ENCODE measurements at regions not wholly inside any gene's neighbourhood (a gene's known extent, or its start where the extent isn't known, plus 50 kb on each side); places are given as distances from the start of the nearest gene placed in this dataset.

DNA sequence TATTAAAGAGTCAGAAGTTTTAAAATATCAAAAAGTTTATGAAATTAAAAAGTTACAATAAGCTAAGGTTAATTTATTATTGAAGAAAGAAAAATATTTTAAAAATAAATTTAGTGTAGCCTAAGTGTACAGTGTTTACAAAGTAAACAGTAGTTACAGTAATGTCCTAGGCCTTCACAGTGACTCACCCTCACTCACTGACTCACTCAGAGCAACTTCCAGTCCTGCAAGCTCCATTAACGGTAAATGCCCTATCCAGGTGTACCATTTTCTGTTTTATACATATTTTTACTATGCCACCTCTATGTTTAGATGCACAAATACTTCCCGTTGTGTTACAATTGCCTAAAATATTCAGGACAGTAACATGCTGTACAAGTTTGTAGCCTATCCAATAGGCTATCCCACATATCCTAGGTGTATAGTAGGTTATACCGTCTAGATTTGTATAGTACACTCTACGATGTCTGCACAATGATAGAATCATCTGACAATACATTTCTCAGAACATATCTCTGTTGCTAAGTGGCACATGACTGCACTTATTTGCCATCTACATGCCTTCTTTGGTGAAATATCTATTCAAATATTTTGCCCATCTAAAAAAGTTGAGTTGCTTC, 67.2 kb upstream of the WSB1 start:
- Histone ChIP-seq H3K4me1 (ENCODE audit: insufficient read depth, low read length) (peaks cover 16% of the 10 kb centered on the region), H3K4me3 (ENCODE audit: low read length) (no peak overlapping the region), H3K4me2 (ENCODE audit: low read length) (peak overlapping the region; percentile 28), H3K9me2 (replicated peaks; ENCODE audit: low read length) (no peaks in the 10 kb centered on the region), H3K9ac (ENCODE audit: low read length) (no peak overlapping the region), H3K79me2 (ENCODE audit: low read length) (no peaks in the 10 kb centered on the region), H3K9me3 (ENCODE audit: low read length) (no peaks in the 10 kb centered on the region), H3F3A (ENCODE audit: low read length, unreplicated experiment) (no peaks in the 10 kb centered on the region), H3K36me3 (ENCODE audit: low read depth, low read length) (no peaks in the 10 kb centered on the region), H3K27me3 (ENCODE audit: low read length) (no peaks in the 10 kb centered on the region), H2AFZ (ENCODE audit: low read length) (no peak overlapping the region), H4K20me1 (ENCODE audit: low read length) (no peaks in the 10 kb centered on the region), H3K27ac (ENCODE audit: low read length) (no peak overlapping the region; the same call in 1 of the 2 replicates)
- peak; percentile 78 for DNase-seq
- no TSS peak for BruUV-seq (replicated peaks)
- ATAC-seq, result peak; percentile 100
- ChIA-PET POLR2A (ENCODE audit: unreplicated experiment) (interaction anchor here (0.6 kb wide), 1 partner anchor 12 kb away, joined by 16 read pairs; no protein-coding TSS in a partner anchor), CTCF (interaction anchor here (0.7 kb wide), 1 partner anchor 10 kb away, joined by 4 read pairs; no protein-coding TSS in a partner anchor)
- intact Hi-C loops (cut with micrococcal nuclease), result no loop called here
- no peak for TF ChIP-seq EZH2phosphoT487 (IDR thresholded peaks at IDR 0.05; ENCODE audit: borderline replicate concordance, low read length)
- TF ChIP-seq, protein P1, sequence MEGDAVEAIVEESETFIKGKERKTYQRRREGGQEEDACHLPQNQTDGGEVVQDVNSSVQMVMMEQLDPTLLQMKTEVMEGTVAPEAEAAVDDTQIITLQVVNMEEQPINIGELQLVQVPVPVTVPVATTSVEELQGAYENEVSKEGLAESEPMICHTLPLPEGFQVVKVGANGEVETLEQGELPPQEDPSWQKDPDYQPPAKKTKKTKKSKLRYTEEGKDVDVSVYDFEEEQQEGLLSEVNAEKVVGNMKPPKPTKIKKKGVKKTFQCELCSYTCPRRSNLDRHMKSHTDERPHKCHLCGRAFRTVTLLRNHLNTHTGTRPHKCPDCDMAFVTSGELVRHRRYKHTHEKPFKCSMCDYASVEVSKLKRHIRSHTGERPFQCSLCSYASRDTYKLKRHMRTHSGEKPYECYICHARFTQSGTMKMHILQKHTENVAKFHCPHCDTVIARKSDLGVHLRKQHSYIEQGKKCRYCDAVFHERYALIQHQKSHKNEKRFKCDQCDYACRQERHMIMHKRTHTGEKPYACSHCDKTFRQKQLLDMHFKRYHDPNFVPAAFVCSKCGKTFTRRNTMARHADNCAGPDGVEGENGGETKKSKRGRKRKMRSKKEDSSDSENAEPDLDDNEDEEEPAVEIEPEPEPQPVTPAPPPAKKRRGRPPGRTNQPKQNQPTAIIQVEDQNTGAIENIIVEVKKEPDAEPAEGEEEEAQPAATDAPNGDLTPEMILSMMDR (conservative IDR thresholded peaks at IDR 0.05; ENCODE audit: low read depth, low read length), result no peak
- no peak for TF ChIP-seq EZH2 (IDR thresholded peaks at IDR 0.05; ENCODE audit: low read length, unreplicated experiment)

DNA sequence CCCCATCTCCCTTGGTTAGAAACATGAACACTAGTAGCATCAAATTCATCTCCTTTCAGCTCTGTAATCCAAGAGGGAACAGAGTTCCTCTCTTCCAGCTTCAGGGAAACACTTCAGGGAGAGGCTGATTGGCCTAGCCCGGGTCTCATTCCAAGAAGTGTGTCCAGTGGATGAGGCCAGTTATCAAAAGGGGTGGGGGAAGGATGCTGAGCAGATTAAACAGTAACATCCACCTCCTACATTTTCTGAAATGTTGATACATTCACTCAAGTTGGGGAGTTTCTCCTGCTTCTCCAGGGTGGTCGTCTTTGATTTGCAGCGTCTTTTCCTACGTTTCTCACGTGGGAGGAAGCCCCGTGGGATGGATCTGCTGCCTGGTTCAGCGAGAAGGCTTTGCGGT, 62.9 kb upstream of the WSB1 start:
- H3K9ac ChIP-seq (ENCODE audit: low read length), result no peak overlapping the region
- no peak overlapping the region for H3K27ac ChIP-seq (ENCODE audit: low read length)
- DNase-seq, result no peak
- H3F3A ChIP-seq (ENCODE audit: low read length, unreplicated experiment), result no peaks in the 10 kb centered on the region
- POLR2A ChIA-PET (ENCODE audit: unreplicated experiment), result no interaction called here
- H3K9me2 ChIP-seq (replicated peaks; ENCODE audit: low read length), result no peaks in the 10 kb centered on the region
- H3K79me2 ChIP-seq (ENCODE audit: low read length), result no peaks in the 10 kb centered on the region
- no peak overlapping the region for H2AFZ ChIP-seq (ENCODE audit: low read length)
- ATAC-seq, result no peak
- peaks cover 15% of the 10 kb centered on the region for H3K4me1 ChIP-seq (ENCODE audit: insufficient read depth, low read length)
- H3K9me3 ChIP-seq (ENCODE audit: low read length), result no peaks in the 10 kb centered on the region
- no peaks in the 10 kb centered on the region for H3K36me3 ChIP-seq (ENCODE audit: low read depth, low read length)
- H3K27me3 ChIP-seq (ENCODE audit: low read length), result no peaks in the 10 kb centered on the region
- BruUV-seq (replicated peaks), result no TSS peak
- no peak for TF ChIP-seq EZH2 (IDR thresholded peaks at IDR 0.05; ENCODE audit: low read length, unreplicated experiment)
- TF ChIP-seq, protein P1 (conservative IDR thresholded peaks at IDR 0.05; ENCODE audit: low read depth, low read length), result no peak
- no peak for TF ChIP-seq EZH2phosphoT487 (IDR thresholded peaks at IDR 0.05; ENCODE audit: borderline replicate concordance, low read length)
- CTCF ChIA-PET, result no interaction called here
- no peak overlapping the region for H3K4me2 ChIP-seq (ENCODE audit: low read length)
- intact Hi-C loops (cut with micrococcal nuclease), result no loop called here
- H3K4me3 ChIP-seq (ENCODE audit: low read length), result no peak overlapping the region
- no peaks in the 10 kb centered on the region for H4K20me1 ChIP-seq (ENCODE audit: low read length)

DNA sequence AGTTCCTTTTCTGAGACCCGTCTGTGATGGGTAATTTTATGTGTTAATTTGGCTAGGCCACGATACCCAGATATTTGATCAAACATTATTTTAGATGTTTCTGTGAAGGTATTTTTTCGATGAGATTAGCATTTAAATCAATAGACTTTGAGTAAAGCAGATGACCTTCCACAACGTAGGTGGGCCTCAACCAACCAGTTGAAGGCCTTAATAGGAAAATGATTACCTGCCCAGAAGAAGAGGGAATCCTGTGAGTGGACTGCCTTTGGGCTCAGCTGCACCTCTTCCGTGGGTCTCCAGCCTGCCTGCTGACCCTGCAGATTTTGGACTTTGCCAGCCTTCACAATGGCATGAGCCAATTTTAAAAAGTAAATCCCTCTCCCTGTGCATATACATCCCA, 61.6 kb upstream of the WSB1 start:
- Histone ChIP-seq H4K20me1 (ENCODE audit: low read length) (no peaks in the 10 kb centered on the region), H3K27me3 (ENCODE audit: low read length) (no peaks in the 10 kb centered on the region), H3K9me3 (ENCODE audit: low read length) (no peaks in the 10 kb centered on the region), H3K36me3 (ENCODE audit: low read depth, low read length) (no peaks in the 10 kb centered on the region), H3K79me2 (ENCODE audit: low read length) (no peaks in the 10 kb centered on the region), H3K4me2 (ENCODE audit: low read length) (no peak overlapping the region), H3K4me3 (ENCODE audit: low read length) (no peak overlapping the region), H3F3A (ENCODE audit: low read length, unreplicated experiment) (no peaks in the 10 kb centered on the region), H3K27ac (ENCODE audit: low read length) (no peak overlapping the region), H3K9ac (ENCODE audit: low read length) (no peak overlapping the region), H3K4me1 (ENCODE audit: insufficient read depth, low read length) (peaks cover 8% of the 10 kb centered on the region), H2AFZ (ENCODE audit: low read length) (no peak overlapping the region), H3K9me2 (replicated peaks; ENCODE audit: low read length) (no peaks in the 10 kb centered on the region)
- intact Hi-C loops (cut with micrococcal nuclease), result no loop called here
- POLR2A ChIA-PET (ENCODE audit: unreplicated experiment), result no interaction called here
- ATAC-seq (no peak), DNase-seq (no peak)
- TF ChIP-seq, protein P1 (conservative IDR thresholded peaks at IDR 0.05; ENCODE audit: low read depth, low read length), result no peak
- TF ChIP-seq EZH2 (IDR thresholded peaks at IDR 0.05; ENCODE audit: low read length, unreplicated experiment) (no peak), EZH2phosphoT487 (IDR thresholded peaks at IDR 0.05; ENCODE audit: borderline replicate concordance, low read length) (no peak)
- BruUV-seq (replicated peaks), result no TSS peak
- CTCF ChIA-PET, result no interaction called here
